Lung (tissue), 11 donors: ENCODE measurements at regions not wholly inside any gene's neighbourhood (a gene's known extent, or its start where the extent isn't known, plus 50 kb on each side); places are given as distances from the start of the nearest gene placed in this dataset.
"Not testable (repeated sequence)": the region's sequence is repeated elsewhere in the genome, so short reads cannot be mapped to it uniquely, and the experiment has no call there.

ENCODE experiments used
- ATAC-seq: fragments of 200-7000 bp; cut with Tn5 transposase; one replicate; pipeline ENCODE4 v1.9.1; 2020; ENCODE audit warnings: moderate number of reproducible peaks; ENCODE audit not compliant: insufficient read depth, low FRiP score
- DNase-seq, 3 donors: peaks; one replicate each; pipeline ENCODE4 v3.0.0-alpha.2; 2013 to 2017
- H3K27ac ChIP-seq, 2 donors: one replicate each; pipeline ENCODE4 v1.5.1; 2013; ENCODE audit warnings: mild to moderate bottlenecking in 2 of 2, moderate library complexity in 2 of 2, control low read depth in 1 of 2, inconsistent platforms in 1 of 2, low read depth in 1 of 2, low read length in 1 of 2
- H3K27me3 ChIP-seq, 3 donors: one replicate each; pipeline ENCODE4 v1.5.1; 2013; ENCODE audit warnings: low read length in 2 of 3; ENCODE audit not compliant: control insufficient read depth in 3 of 3, insufficient read depth in 3 of 3
- H3K36me3 ChIP-seq, 4 donors: one replicate each; pipeline ENCODE4 v1.5.1; 2013; ENCODE audit warnings: low read length in 4 of 4, mild to moderate bottlenecking in 1 of 4, moderate library complexity in 1 of 4; ENCODE audit not compliant: control insufficient read depth in 4 of 4, insufficient read depth in 4 of 4
- H3K4me1 ChIP-seq, 5 donors: one replicate each; pipeline ENCODE4 v1.5.1; 2013; ENCODE audit warnings: low read length in 5 of 5, mild to moderate bottlenecking in 2 of 5, moderate library complexity in 1 of 5; ENCODE audit not compliant: control insufficient read depth in 5 of 5, insufficient read depth in 5 of 5
- H3K4me3 ChIP-seq: one replicate; pipeline ENCODE4 v1.5.1; 2013; ENCODE audit warnings: mild to moderate bottlenecking, control low read depth, moderate library complexity
- H3K9ac ChIP-seq, 2 donors: one replicate each; pipeline ENCODE4 v1.5.1; 2013; ENCODE audit warnings: low read length in 2 of 2, control low read depth in 1 of 2; ENCODE audit not compliant: insufficient read depth in 1 of 2
- H3K9me3 ChIP-seq, 4 donors: one replicate each; pipeline ENCODE4 v1.5.1; 2013; ENCODE audit warnings: low read length in 3 of 4, mild to moderate bottlenecking in 1 of 4, moderate library complexity in 1 of 4; ENCODE audit not compliant: control insufficient read depth in 4 of 4, insufficient read depth in 3 of 4
- CTCF ChIP-seq: IDR thresholded peaks from 2 replicates; pipeline ENCODE4 v1.5.1; 2012; ENCODE audit warnings: mild to moderate bottlenecking; ENCODE audit errors: control extremely low read depth, extremely low read depth
- WGBS, 2 donors: extraction: QIAGEN DNeasy Blood & Tissue Kit; methylation state at CpG; one replicate each; pipeline ENCODE4 v1.1.7; 2013; 5-methylcytosine and 5-hydroxymethylcytosine counted together
- donor health status: control.
- donor health status: control.
- donor health status: Bipolar disorder and iron deficiency.
- donor health status: healthy.
- donor health status: DM: yes; HTN: yes; CAD: no.

DNA sequence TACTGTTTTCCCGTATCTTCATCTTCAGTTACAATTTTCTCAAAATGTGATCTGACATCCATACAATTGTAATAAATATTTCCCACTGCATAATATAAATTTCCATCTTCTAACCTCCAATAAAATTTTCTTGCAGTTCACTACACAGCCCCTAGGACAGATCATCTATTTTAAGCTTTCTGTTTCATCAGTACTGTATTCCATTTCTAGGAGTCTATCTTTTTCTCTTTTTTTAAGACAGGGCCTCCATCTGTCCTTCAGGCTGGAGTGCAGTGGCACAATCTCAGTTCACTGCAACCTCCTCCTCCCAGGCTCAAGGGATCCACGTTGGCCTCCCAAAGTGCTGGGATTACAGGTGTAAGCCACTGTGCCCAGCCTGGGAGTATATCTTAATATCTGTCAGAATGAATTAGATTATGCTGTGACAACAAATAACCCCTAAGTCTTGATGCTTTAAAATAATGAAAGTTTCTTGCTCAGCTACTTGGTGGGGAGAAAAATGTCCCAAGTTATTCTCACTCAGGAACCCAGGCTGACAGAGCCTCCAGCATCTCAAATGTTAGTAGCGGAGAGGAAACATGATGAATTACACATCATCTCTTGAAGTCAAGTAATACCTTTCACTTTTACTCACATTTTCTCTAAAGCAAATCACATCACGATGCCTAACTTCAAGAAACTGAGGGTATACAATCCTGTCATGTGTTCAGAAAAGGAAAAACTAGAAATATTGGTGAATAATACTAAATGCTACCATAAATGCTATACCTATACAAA is 92.2 kb downstream of the BUD13 start:
- no peak overlapping the region for H3K9ac ChIP-seq
- no peak for TF ChIP-seq CTCF
- H3K4me1 ChIP-seq, result no peaks in the 10 kb centered on the region
- ATAC-seq (no peak), DNase-seq (no peak)
- no peaks in the 10 kb centered on the region for H3K27me3 ChIP-seq
- no peak overlapping the region for H3K27ac ChIP-seq
- no peaks in the 10 kb centered on the region for H3K36me3 ChIP-seq
- H3K4me3 ChIP-seq, result no peak overlapping the region
- 75 to 87% methylated on average over 4 of the region's 4 CpGs for WGBS, 2 donors
- H3K9me3 ChIP-seq, result peaks cover 0 to 3% (median under 1%) of the 10 kb centered on the region in 4 donors

DNA sequence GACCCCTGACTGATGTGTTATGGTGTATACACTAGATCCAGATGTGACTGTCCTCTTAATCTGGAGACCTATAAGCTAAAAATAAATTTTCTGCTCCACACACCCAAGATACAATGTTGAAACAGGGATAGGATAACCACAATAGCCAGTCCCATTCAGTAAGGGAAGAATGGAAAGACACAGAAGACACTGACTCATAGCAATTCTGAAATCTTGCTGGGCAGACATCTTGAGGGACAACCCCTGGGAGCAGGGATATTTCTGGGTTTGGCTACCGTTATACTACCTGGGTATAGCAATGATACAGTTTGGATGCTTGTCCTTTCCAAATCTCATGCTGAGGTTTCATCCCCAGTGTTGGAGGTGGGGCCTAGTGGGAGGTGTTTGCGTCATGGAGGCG is 93.9 kb downstream of the BUD13 start:
- Histone ChIP-seq H3K4me1 (no peaks in the 10 kb centered on the region), H3K36me3 (no peaks in the 10 kb centered on the region), H3K9ac (no peak overlapping the region), H3K27ac (no peak overlapping the region), H3K9me3 (peaks cover 0 to 2% (median 1%) of the 10 kb centered on the region in 4 donors), H3K27me3 (no peaks in the 10 kb centered on the region), H3K4me3 (no peak overlapping the region)
- no peak for TF ChIP-seq CTCF
- 94 to 95% methylated on average over 3 of the region's 3 CpGs for WGBS, 2 donors
- ATAC-seq (no peak), DNase-seq (no peak)

GRCh38 chr11:116667318-116667717 is 105.5 kb downstream of the BUD13 start:
- not testable (repeated sequence) for H3K4me3 ChIP-seq, ATAC-seq, H3K36me3 ChIP-seq, DNase-seq, H3K9ac ChIP-seq, H3K27me3 ChIP-seq, H3K27ac ChIP-seq, H3K4me1 ChIP-seq
- WGBS, 2 donors, result 63 to 68% methylated on average over 1 of the region's 1 CpG
- peaks cover 0 to 11% (median 5%) of the 10 kb centered on the region in 4 donors for H3K9me3 ChIP-seq

GRCh38 chr11:116666673-116667249 is 106.0 kb downstream of the BUD13 start:
- H3K27ac ChIP-seq, DNase-seq, H3K27me3 ChIP-seq, H3K36me3 ChIP-seq, ATAC-seq, H3K9ac ChIP-seq, H3K4me3 ChIP-seq, H3K4me1 ChIP-seq: not testable (repeated sequence)
- H3K9me3 ChIP-seq, result peaks cover 0 to 11% (median 5%) of the 10 kb centered on the region in 4 donors
- 84 to 86% methylated on average over 15 of the region's 15 CpGs for WGBS, 2 donors
